BLaER1 (cell line): ENCODE measurements at regions not wholly inside any gene's neighbourhood (a gene's known extent, or its start where the extent isn't known, plus 50 kb on each side); places are given as distances from the start of the nearest gene placed in this dataset.

ENCODE experiments used
- H3K27ac ChIP-seq: shearing (Covaris generic); formaldehyde crosslinking; 2 replicates; pipeline ENCODE4 v1.8.1; 2022
- H3K27me3 ChIP-seq: shearing (Covaris generic); formaldehyde crosslinking; 2 replicates; pipeline ENCODE4 v1.8.1; 2022
- H3K36me3 ChIP-seq: shearing (Covaris generic); formaldehyde crosslinking; 2 replicates; pipeline ENCODE4 v1.8.1; 2022
- H3K4me1 ChIP-seq: shearing (Covaris generic); formaldehyde crosslinking; 2 replicates; pipeline ENCODE4 v1.8.1; 2022
- H3K4me2 ChIP-seq: shearing (Covaris generic); formaldehyde crosslinking; 2 replicates; pipeline ENCODE4 v1.8.1; 2022
- H3K4me3 ChIP-seq: shearing (Covaris generic); formaldehyde crosslinking; 2 replicates; pipeline ENCODE4 v1.8.1; 2022
- H3K9ac ChIP-seq: shearing (Covaris generic); formaldehyde crosslinking; 2 replicates; pipeline ENCODE4 v1.8.1; 2022
- H3K9me3 ChIP-seq: shearing (Covaris generic); formaldehyde crosslinking; 2 replicates; pipeline ENCODE4 v1.8.1; 2022
- H4K20me1 ChIP-seq: shearing (Covaris generic); formaldehyde crosslinking; 2 replicates; pipeline ENCODE4 v1.8.1; 2022
- Cebpa-rat ChIP-seq: shearing (Covaris generic); IDR thresholded peaks from 2 replicates; pipeline ENCODE4 v1.8.1; 2022

DNA sequence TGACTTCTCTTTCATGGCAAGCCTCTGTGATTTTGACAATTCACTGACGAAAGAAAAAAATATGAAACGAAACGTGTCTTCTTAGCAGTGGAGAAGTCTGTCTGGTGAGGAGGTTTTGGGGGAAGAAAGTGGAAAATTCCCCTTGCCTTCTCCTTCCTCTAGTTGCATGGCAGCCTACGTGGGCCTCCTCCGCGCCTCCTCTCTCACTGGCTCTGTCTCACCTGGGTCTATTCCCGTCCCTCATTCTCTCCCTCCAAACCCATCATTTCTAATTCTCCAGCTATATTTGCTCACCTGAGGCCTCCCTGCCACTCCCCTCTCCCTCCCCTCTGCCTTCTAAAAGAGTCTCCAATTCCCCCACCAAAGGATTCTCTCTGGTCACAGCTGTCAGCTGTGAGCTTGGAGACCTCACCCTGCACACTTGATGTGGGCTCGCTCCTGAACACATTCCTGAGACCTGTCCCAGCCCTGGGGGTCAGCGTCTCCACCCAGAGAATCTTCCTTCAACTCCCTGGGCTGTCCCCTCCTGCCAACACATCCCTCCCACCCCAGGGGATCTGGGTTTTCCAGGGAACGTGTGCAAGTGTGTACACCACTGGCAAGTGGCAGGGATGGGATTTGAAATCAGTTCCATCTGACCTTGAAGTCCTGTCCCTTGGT lies 159.6 kb upstream of the PMEPA1 start:
- Histone ChIP-seq H3K4me2 (no peak overlapping the region; the same call in 1 of the 2 replicates), H3K4me3 (no peak overlapping the region), H3K9ac (no peak overlapping the region), H4K20me1 (no peaks in the 10 kb centered on the region), H3K27ac (no peak overlapping the region), H3K27me3 (no peaks in the 10 kb centered on the region), H3K9me3 (0 out of 2 replicates have a peak, but pooled peaks cover 5% of the 10 kb centered on the region), H3K36me3 (no peaks in the 10 kb centered on the region), H3K4me1 (peaks cover 14% of the 10 kb centered on the region)
- no peak for TF ChIP-seq Cebpa-rat

DNA sequence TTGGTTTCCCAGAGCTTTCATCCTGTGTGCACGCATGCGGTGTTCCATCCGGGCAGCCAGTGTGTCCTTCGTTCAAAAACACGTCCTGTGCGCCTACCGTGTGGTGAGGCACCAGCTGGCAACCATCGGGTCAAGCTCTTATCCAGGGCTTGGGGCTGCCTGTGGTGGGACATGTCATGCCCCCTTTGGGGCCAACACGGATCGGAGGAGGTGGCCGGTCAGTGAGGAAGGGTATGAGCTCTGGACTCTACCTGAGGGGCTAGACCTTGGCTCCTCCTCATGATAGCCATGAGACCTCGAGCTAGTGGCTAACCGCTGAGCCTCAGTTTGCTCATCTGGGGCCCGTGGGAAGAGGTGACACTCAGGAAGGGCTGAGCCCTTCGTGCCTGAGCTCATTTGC lies 158.5 kb upstream of the PMEPA1 start:
- no peak for TF ChIP-seq Cebpa-rat
- Histone ChIP-seq H3K4me3 (no peak overlapping the region), H3K4me1 (peaks cover 14% of the 10 kb centered on the region), H3K36me3 (no peaks in the 10 kb centered on the region), H3K27me3 (no peaks in the 10 kb centered on the region), H4K20me1 (no peaks in the 10 kb centered on the region), H3K9me3 (0 out of 2 replicates have a peak, but pooled peaks cover 5% of the 10 kb centered on the region), H3K27ac (no peak overlapping the region), H3K4me2 (peak overlapping the region; percentile 33), H3K9ac (no peak overlapping the region)

DNA sequence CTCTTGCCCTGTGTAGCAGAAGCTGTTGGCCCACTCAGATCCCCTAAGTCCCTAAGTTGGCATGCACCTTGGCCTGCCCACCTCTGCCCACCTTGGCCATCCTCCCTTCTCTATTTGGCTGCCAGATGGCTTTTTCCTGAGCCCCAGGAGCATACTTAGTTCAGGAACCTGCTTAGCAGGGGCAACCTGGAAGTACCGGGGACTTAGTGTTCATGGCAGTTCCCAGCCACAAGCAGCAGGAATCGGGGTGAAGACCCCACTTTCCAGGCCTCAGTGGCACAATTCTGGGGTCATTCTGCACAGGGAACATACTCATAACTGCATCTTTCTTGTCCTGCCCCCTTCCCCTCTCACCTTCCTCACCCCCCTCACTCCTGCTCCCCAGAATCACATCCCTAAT lies 158.0 kb upstream of the PMEPA1 start:
- Histone ChIP-seq H3K27ac (no peak overlapping the region), H3K27me3 (no peaks in the 10 kb centered on the region), H4K20me1 (no peaks in the 10 kb centered on the region)

DNA sequence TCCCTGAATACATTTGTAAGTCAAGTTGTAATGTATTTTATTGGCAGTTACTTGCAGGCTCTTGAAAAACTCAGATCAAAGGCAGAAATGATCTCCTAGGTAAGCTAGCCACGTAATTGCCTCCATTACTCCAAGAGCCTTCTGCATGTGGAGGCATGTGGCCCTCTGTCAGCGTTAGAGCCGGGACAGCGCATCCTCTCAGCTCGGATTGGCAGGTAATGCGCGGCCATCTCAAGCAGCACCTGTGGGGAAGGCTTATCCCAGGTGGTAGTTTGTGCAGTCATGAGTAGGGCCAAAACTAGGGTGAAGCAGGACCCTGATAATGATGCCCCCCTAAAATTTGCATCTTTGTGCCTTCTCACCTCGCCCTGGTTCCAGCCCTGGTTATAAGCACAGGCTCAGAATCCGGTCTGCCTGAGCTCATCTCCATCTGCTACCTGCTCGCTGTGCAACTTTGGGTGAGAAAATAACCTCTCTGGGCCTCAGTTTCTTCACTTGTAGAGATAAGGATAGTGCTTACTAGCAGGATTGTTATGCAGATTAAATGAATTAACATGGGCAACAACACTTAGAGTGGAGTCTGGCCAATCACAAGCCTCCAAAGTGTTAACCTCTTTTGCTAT lies 157.5 kb upstream of the PMEPA1 start:
- Histone ChIP-seq H3K9ac (no peak overlapping the region), H3K4me3 (no peak overlapping the region), H3K36me3 (no peaks in the 10 kb centered on the region), H3K4me1 (peaks cover 14% of the 10 kb centered on the region), H3K27me3 (no peaks in the 10 kb centered on the region), H3K27ac (no peak overlapping the region), H3K9me3 (0 out of 2 replicates have a peak, but pooled peaks cover under 1% of the 10 kb centered on the region), H3K4me2 (no peak overlapping the region), H4K20me1 (no peaks in the 10 kb centered on the region)
- no peak for TF ChIP-seq Cebpa-rat

More for the DNA sequence above, 158.0 kb upstream of the PMEPA1 start:
- 0 out of 2 replicates have a peak, but pooled peaks cover 5% of the 10 kb centered on the region for H3K9me3 ChIP-seq
- H3K4me2 ChIP-seq: no peak overlapping the region
- H3K9ac ChIP-seq: no peak overlapping the region
- TF ChIP-seq Cebpa-rat: no peak
- peaks cover 14% of the 10 kb centered on the region for H3K4me1 ChIP-seq
- no peaks in the 10 kb centered on the region for H3K36me3 ChIP-seq
- H3K4me3 ChIP-seq: no peak overlapping the region

DNA sequence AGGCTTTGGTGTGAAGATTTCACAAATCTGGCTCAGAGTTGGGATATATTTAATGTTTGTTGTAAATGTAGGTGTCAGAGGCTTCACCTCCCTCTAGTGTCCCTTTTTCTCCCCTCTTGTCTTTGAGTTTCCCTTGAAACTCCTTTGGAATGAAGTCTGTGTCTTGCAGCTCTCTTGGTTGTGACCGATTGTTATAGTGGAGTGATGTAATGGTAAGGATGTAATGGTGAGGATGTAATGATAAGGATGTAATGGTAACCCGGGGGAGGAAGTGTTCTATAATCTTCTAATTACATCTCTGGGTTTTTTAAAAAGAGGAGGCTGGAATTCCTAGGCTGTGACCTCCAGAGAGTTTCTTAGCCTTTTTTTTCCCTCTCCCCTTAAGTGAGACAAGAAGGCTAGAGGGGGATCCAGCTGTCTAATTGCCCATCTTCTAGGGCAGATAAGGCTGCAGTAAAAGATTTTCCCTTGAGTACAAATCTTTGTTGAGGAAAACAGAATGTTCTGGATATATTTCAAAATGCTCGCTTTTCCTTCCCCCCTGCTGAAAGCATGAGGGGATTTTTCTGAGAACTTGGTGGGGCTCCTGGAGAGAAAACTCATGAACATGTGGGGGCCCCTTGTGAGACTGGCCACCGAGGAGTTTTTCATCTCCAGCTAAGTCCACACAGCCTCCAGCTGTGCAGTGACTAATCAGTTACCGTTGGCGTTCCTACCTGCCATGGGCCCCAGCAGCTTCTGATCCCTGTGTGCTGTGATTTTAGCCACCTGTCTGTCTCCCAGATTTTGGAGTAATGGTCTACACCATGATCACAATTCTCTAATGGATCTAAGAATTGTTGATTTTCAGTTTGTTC lies 156.7 kb upstream of the PMEPA1 start:
- H3K9me3 ChIP-seq: no peaks in the 10 kb centered on the region

DNA sequence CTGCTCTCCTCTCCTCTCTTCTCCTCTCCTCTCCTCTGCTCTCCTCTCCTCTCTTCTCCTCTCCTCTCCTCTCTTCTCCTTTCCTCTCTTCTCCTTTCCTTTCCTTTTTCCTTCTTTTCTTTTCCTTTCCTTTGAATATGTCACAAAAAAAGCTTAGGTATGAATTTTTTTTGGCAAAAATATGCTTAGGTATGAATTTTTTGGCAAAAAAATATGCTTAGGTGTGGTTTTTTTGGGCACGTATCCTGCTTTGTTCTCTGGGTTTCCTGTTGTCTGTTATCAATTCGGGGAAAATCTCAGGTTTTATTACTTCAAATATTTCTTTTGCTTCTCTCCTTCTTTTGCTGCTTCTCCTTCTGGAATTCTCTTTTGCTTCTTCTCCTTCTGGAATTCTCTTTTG lies 155.5 kb upstream of the PMEPA1 start:
- Histone ChIP-seq H3K36me3 (no peaks in the 10 kb centered on the region), H4K20me1 (no peaks in the 10 kb centered on the region), H3K27ac (no peak overlapping the region), H3K9me3 (no peaks in the 10 kb centered on the region), H3K4me1 (peaks cover 14% of the 10 kb centered on the region), H3K9ac (no peak overlapping the region), H3K27me3 (no peaks in the 10 kb centered on the region), H3K4me3 (no peak overlapping the region), H3K4me2 (no peak overlapping the region)
- TF ChIP-seq Cebpa-rat: no peak

More for the DNA sequence above, 156.7 kb upstream of the PMEPA1 start:
- Histone ChIP-seq H3K36me3 (no peaks in the 10 kb centered on the region), H3K4me3 (no peak overlapping the region), H4K20me1 (no peaks in the 10 kb centered on the region), H3K27me3 (no peaks in the 10 kb centered on the region), H3K4me1 (peaks cover 14% of the 10 kb centered on the region), H3K9ac (no peak overlapping the region), H3K4me2 (no peak overlapping the region), H3K27ac (no peak overlapping the region)
- no peak for TF ChIP-seq Cebpa-rat

DNA sequence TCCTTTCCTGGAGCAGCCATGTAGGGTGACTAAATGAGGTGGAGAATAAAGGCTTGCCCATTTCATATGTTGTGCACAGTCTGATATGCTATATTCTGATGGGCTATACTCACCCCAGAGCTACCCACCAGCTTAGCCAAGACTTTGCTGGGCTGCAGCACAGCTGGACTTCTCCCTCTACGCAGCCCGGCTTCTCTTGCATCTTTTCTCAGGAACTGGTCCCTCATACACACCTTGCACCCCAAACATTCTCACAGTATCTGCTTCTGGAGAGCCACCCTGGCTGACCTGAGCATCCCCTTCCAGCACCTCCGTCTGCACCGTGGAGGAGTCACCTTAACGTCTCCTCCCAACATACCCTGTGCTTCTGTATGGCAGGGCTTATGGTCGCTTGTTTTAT lies 150.8 kb upstream of the PMEPA1 start:
- Histone ChIP-seq H3K4me2 (no peak overlapping the region), H3K4me3 (no peak overlapping the region), H4K20me1 (no peaks in the 10 kb centered on the region), H3K27ac (no peak overlapping the region), H3K36me3 (no peaks in the 10 kb centered on the region), H3K9ac (no peak overlapping the region), H3K9me3 (no peaks in the 10 kb centered on the region), H3K4me1 (no peaks in the 10 kb centered on the region), H3K27me3 (no peaks in the 10 kb centered on the region)
- no peak for TF ChIP-seq Cebpa-rat

DNA sequence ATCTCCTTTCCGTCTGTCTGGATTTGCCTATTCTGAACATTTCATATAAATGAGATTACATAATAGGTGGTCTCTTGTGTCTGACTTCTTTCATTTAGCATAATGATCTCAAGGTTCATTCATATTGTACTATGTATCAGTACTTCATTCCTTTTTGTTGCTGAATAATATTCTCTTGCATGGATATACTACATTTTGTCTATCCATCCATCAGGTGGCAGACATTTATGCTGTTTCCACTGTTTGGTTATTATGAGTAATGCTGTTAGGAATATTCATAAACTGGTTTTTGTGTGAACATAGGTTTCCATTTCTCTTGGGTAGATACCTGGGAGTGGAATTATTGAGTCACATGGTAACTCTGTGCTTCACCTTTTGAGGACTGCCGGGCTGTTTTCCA lies 148.2 kb upstream of the PMEPA1 start:
- Histone ChIP-seq H3K4me1 (no peaks in the 10 kb centered on the region), H3K9me3 (no peaks in the 10 kb centered on the region), H3K4me2 (no peak overlapping the region), H3K4me3 (no peak overlapping the region), H3K36me3 (no peaks in the 10 kb centered on the region), H4K20me1 (no peaks in the 10 kb centered on the region), H3K9ac (no peak overlapping the region), H3K27ac (no peak overlapping the region), H3K27me3 (no peaks in the 10 kb centered on the region)
- TF ChIP-seq Cebpa-rat: no peak

DNA sequence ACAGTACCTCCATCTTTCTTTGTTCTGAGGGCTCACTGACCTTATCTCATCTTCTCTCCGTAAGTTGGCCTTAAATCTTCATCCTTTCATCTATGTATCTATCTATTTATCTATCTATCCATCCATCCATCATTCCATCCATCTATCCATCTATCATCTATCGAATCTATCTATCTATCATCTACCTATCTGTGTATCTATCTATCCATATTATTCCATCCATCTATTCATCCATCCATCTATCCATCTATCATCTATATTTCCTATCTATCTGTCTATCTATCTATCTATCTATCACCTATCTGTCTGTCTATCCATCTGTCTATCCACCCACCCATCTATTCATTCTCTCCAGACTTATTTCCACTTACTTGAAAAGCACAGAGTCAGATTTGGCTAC lies 147.3 kb upstream of the PMEPA1 start:
- H3K4me3 ChIP-seq: no peak overlapping the region
- no peaks in the 10 kb centered on the region for H3K9me3 ChIP-seq
- H4K20me1 ChIP-seq: no peaks in the 10 kb centered on the region
- no peaks in the 10 kb centered on the region for H3K4me1 ChIP-seq
- H3K27me3 ChIP-seq: no peaks in the 10 kb centered on the region
- H3K4me2 ChIP-seq: no peak overlapping the region
- no peak overlapping the region for H3K27ac ChIP-seq
- no peak for TF ChIP-seq Cebpa-rat
- no peaks in the 10 kb centered on the region for H3K36me3 ChIP-seq
- no peak overlapping the region for H3K9ac ChIP-seq

DNA sequence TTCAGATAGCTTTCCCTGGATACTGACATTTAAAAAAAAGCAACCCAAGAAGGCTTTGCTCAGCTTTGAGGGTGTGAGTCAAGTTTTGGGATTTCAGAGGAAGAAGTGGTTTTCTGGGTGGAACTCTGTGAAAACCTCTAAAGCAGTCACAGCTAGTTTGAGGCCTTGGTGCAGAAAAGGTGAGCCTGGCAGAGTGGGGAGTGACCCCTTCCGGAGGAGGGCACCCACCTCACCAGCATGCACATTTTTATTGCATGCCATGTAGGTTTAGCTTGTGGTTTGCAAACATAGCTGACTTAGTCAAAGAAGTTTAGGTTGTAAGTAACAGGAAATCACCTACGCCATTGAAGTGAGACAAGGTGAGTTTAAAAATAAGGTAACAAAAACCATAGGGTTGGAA lies 146.8 kb upstream of the PMEPA1 start:
- Histone ChIP-seq H3K36me3 (no peaks in the 10 kb centered on the region), H3K4me3 (no peak overlapping the region), H3K27me3 (no peaks in the 10 kb centered on the region), H4K20me1 (no peaks in the 10 kb centered on the region), H3K27ac (no peak overlapping the region), H3K4me2 (no peak overlapping the region), H3K9ac (no peak overlapping the region), H3K4me1 (no peaks in the 10 kb centered on the region), H3K9me3 (no peaks in the 10 kb centered on the region)
- TF ChIP-seq Cebpa-rat: no peak
